ENCODE measurements at regions not wholly inside any gene's neighbourhood (a gene's known extent, or its start where the extent isn't known, plus 50 kb on each side); places are given as distances from the start of the nearest gene placed in this dataset.

DNA sequence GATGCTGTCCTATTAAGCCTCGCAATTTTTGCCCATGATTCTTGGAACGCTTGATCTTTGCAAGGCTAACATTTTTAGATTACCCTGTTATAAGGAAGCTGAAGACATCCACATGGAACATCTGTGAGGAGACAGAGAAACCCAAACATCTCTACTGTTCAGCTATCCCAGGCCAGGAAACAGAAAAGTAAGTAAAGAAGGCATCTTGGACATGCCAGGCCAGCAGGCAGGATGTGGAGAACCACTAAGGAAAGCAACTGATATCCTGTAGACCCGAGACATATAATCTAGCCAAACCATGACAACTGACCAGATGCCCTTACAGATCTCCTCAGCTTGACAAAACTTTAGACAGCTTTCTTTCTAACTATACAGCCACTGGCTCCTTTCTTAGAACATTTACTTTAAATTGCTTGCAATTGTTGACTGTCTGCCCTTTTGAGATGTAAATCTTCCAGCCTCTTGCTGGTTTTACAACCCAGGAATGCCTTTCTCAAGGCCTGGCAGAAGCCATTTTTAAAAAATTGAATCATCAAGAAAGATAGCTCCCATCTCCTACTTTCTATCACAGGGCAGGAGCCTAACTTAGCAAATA is 255.8 kb upstream of the DACH1 start:
- DNase-seq (ENCODE audit: low read depth in 2 of 2, low spot score in 1 of 2) = no peak

GRCh38 chr13:72121466-72121865 is 254.5 kb upstream of the DACH1 start:
- DNase-seq (ENCODE audit: low read depth in 2 of 2, low spot score in 1 of 2) = no peak

GRCh38 chr13:72120632-72121031 is 253.6 kb upstream of the DACH1 start:
- DNase-seq (ENCODE audit: low read depth in 2 of 2, low spot score in 1 of 2) = no peak

- no peak for DNase-seq (ENCODE audit: low read depth in 2 of 2, low spot score in 1 of 2)
Measured at GRCh38 chr13:72113931-72114330, 246.9 kb upstream of the DACH1 start.

DNA sequence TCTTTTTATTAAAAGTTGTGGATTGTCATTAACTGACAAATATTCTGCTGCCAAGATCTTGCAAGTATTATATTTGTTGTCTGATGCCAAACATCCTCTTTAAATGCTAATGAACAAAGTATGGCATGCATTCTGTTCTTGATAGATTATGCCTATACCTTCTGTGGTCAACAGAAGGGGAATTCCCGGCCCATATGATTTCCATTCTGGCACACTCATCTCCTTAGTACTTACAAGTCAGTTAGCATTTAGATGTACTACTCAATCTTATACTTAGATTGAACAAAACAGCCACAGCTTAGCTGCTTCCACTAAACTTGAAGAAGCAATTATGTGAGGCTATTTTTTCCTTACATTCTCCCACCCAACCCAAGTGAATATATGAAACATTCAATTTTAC is 246.1 kb upstream of the DACH1 start:
- no peak for DNase-seq (ENCODE audit: low read depth in 2 of 2, low spot score in 1 of 2)

DNA sequence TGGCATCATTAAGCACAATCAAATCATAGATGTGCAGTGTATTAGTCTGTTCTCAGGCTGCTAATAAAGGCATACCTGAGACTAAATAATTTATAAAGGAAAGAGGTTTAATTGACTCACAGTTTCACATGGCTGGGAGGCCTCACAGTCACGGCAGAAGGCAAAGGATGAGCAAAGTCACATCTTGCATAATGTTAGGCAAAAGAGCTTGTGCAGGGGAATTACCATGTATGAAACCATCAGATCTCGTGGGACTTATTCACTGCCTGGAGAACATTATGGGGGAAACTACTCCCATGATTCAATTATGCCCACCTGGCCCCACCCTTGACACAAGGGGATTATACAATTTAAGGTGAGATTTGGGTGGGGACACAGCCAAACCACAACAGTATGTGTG is 245.2 kb upstream of the DACH1 start:
- no peak for DNase-seq (ENCODE audit: low read depth in 2 of 2, low spot score in 1 of 2)

- DNase-seq (ENCODE audit: low read depth in 2 of 2, low spot score in 1 of 2) = no peak
Measured at GRCh38 chr13:72109863-72110262, 242.9 kb upstream of the DACH1 start.

DNA sequence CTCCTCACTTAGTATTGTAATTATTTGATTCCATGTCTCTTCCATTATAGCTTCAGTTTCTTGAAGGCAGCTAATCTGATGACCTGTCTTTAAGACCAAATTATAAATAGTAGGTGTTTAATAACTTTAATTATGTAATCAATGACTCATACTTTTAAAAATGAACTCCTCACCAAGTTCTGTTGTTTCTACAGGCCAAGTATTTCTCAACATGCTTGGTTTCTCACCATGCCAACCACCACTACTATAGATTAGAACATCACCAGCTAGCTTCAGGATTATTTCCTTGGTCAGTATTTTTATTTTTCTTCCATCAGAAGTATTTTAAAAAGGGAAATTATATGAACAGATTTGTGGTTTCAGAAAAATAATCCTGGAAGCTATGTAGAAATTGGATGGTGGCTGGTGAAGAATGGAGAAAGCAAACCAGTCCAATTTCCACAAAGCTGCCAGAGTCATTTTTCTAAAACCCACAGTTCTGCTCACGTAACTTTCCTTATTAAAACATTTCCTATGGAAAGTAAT is 237.7 kb upstream of the DACH1 start:
- DNase-seq (ENCODE audit: low read depth in 2 of 2, low spot score in 1 of 2) = no peak

GRCh38 chr13:72101768-72102400 is 234.9 kb upstream of the DACH1 start:
- DNase-seq (ENCODE audit: low read depth in 2 of 2, low spot score in 1 of 2) = no peak

GRCh38 chr13:72100339-72100738 is 233.3 kb upstream of the DACH1 start:
- DNase-seq (ENCODE audit: low read depth in 2 of 2, low spot score in 1 of 2) = no peak

DNA sequence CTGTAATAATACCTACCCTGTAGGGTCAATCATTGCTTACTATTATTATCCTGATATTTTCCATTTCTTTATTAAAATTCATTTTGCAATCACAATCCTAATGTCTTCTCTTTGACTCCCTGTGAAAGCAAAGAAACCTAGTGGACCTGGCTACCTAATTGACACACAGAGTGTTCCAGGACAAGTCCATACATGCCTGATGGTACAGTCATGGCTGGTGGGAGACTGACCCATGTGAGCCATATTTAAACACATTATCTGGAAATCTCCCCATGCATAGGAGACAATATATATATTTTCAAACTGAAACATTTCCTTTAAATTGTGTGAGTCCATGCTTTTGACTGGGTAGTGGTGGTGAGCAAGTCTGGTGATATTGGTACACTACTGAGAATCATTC is 230.6 kb upstream of the DACH1 start:
- no peak for DNase-seq (ENCODE audit: low read depth in 2 of 2, low spot score in 1 of 2)

- DNase-seq (ENCODE audit: low read depth in 2 of 2, low spot score in 1 of 2) = no peak
Measured at GRCh38 chr13:72093262-72093661, 226.3 kb upstream of the DACH1 start.

DNA sequence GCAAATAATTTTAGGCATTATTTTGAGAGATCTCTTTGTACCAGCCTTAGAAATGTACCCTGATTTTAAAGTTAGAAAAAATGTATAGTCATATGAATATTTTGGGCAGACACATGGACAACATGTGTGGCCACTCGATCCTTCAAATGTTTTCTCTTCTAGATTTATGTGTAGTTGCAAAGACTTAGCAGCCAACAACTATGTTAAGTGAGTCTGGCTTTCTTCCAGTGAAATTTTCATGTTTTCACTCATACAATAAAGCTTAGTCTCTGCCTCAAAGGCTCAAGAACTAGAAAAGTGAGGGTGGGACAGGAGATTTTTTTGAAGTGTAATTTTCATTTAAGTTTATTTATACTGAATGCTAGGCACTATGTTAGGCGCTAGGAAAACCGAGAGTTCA is 207.7 kb upstream of the DACH1 start:
- DNase-seq (ENCODE audit: low read depth in 2 of 2, low spot score in 1 of 2) = no peak

DNA sequence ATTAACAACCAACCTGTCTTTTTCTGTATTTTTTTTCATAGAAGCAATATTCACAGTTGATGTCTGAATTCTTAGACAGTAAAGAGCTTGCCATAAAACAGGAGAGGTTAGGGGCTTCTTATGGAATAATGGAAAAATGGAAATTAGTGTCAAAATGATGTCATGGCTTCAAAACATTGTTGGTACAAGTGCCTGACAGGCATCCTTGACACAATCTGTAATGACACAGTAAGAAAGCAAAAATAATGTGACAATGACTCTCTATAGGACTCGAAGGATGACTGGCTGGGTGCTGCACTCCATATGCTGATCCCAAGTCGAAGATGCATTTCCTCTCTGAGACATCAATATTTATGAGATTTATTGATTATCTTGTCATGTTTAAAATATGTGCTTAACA is 205.3 kb upstream of the DACH1 start:
- no peak for DNase-seq (ENCODE audit: low read depth in 2 of 2, low spot score in 1 of 2)

DNA sequence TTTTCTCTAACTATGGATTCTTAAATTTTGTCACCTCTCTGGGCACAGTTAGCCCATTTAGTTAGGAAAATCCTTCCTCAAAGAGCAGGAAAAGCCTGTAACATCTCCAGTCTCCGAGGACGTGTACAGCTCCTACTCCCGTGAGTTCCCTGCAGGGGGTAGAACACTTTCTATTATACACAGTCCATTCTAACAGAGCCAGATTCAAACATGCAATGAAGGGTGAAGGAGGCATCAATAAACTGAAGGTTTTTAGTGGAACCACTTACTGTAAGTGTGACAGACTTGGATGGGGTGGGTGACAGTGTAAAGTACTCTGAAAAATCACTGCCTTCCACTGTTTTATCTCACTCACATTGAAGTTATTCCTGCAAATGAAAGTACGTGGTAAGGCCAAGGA is 204.7 kb upstream of the DACH1 start:
- DNase-seq (ENCODE audit: low read depth in 2 of 2, low spot score in 1 of 2) = no peak

DNA sequence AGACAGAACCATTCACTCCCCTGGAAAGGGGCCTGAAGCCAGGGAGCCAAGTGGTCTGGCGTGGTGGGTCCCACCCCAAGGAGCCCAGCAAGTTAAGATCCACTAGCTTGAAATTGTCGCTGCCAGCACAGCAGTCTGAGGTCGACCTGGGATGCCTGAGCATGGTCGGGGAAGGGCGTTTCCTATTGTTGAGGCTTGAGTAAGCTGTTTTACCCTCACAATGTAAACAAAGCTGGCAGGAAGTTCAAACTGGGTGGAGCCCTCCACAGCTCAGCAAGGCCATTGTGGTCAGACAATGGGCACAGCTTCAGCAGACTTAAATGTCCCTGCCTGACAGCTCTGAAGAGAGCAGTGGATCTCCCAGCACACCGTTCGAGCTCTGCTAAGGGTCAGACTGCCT is 195.6 kb upstream of the DACH1 start:
- DNase-seq (ENCODE audit: low read depth in 2 of 2, low spot score in 1 of 2) = no peak

DNA sequence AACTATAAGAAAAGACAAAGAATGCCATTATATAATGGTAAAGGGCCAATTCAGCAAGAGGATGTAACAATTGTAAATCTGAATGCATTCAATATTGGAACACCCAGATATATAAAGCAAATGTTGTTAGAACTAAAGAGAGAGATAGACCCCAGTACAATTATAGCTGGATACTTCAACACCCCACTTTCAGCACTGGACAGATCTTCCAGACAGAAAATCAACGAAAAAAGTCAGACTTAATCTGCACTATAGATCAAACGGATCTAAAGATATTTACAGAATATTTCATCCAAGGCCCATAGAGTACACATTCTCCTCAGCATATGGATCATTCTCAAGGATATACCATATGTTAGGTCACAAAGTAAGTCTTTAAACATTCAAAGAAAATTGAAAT is 194.6 kb upstream of the DACH1 start:
- no peak for DNase-seq (ENCODE audit: low read depth in 2 of 2, low spot score in 1 of 2)

GRCh38 chr13:72050251-72050650 is 183.2 kb upstream of the DACH1 start:
- no peak for DNase-seq (ENCODE audit: low read depth in 2 of 2, low spot score in 1 of 2)

- no peak for DNase-seq (ENCODE audit: low read depth in 2 of 2, low spot score in 1 of 2)
Measured at GRCh38 chr13:72043366-72043765, 176.4 kb upstream of the DACH1 start.

DNA sequence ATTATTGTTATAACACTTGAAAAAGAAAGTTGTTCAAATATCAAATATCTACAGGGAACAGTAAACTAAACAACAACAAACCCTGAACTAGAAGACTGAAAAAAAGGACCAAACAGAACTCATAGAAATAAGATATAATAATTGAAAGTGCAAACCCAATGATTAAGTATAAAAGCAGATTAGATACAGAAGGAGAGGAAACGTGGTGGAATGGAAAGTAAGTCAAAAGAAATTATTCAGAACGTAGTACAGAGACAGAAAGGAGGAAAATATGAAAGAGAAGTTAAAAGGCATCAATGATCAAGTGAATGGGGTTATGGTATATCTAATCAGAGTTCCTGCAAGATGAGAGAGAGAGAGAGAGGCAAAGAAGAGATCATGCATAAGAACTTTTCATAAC is 174.2 kb upstream of the DACH1 start:
- DNase-seq (ENCODE audit: low read depth in 2 of 2, low spot score in 1 of 2) = no peak

GRCh38 chr13:72039126-72039525 is 172.1 kb upstream of the DACH1 start:
- no peak for DNase-seq (ENCODE audit: low read depth in 2 of 2, low spot score in 1 of 2)

DNA sequence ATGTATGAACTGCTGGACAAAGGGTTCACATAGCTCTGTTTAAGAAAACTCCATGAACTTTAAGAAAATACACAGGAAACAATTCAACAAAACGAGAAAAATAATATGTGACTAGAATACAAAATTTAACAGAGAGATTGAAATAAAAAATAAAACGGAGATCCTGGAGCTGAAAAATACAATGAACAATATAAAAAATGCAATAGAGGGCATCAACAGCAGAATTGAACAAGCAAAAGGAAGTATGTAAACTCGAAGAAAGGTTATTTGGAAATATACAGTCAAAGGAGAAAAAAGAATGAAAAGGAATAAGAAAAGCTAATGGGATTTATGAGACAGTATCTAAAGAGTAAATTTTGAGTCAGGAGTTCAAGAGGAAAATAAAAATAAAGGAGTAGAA is 163.0 kb upstream of the DACH1 start:
- DNase-seq (ENCODE audit: low read depth in 2 of 2, low spot score in 1 of 2) = no peak

GRCh38 chr13:72025836-72026235 is 158.8 kb upstream of the DACH1 start:
- no peak for DNase-seq (ENCODE audit: low read depth in 2 of 2, low spot score in 1 of 2)

Data from stimulated activated CD8-positive, alpha-beta memory T cell treated with anti-CD3 and anti-CD28 coated beads, Interleukin-4, amount 100 ng/mL, for 4 hours (primary cell).